Sigmoid colon (tissue), 6 donors: ENCODE measurements at regions not wholly inside any gene's neighbourhood (a gene's known extent, or its start where the extent isn't known, plus 50 kb on each side); places are given as distances from the start of the nearest gene placed in this dataset.

Experiments used
- DNase-seq: peaks from one replicate; pipeline ENCODE4 v3.0.0-alpha.2; 2019
- H3K27ac ChIP-seq, 4 donors: fragments of 200-600 bp; sonication (generic); one replicate each; pipeline ENCODE4 v1.5.1; 2016 to 2019; ENCODE audit warnings: mild to moderate bottlenecking in 1 of 4
- H3K27me3 ChIP-seq, 3 donors: fragments of 200-600 bp; sonication (generic); one replicate each; pipeline ENCODE4 v1.5.1; 2019; ENCODE audit warnings: mild to moderate bottlenecking in 1 of 3
- H3K36me3 ChIP-seq, 4 donors: fragments of 200-600 bp; sonication (generic); one replicate each; pipeline ENCODE4 v1.5.1; 2016 to 2019
- H3K4me1 ChIP-seq, 4 donors: fragments of 200-600 bp; sonication (generic); one replicate each; pipeline ENCODE4 v1.5.1; 2017 to 2019
- H3K4me3 ChIP-seq, 4 donors: fragments of 200-600 bp; sonication (generic); one replicate each; pipeline ENCODE4 v1.5.1; 2017 to 2019; ENCODE audit warnings: mild to moderate bottlenecking in 2 of 4, moderate library complexity in 1 of 4
- H3K9me3 ChIP-seq, 4 donors: fragments of 200-600 bp in 3 of 4; sonication (generic) in 3 of 4; one replicate each; pipeline versions ENCODE4 v1.5.1 to v1.6.1; 2013 to 2019
- CTCF ChIP-seq, 4 experiments: fragments of 450-650 bp in 3 of 4; fragments of 200-600 bp in 1 of 4; IDR thresholded peaks; one replicate each; pipeline ENCODE4 v1.5.1; 2016 to 2019; ENCODE audit warnings: antibody characterized with exemption in 4 of 4, mild to moderate bottlenecking in 3 of 4, moderate library complexity in 2 of 4
- EP300 ChIP-seq, 4 donors: sonication (generic); formaldehyde crosslinking; IDR thresholded peaks; one replicate each; pipeline ENCODE4 v1.6.1; 2017; ENCODE audit warnings: antibody characterized with exemption in 4 of 4
- POLR2A ChIP-seq, 2 donors: fragments of 450-650 bp; IDR thresholded peaks; one replicate each; pipeline ENCODE4 v1.6.1; 2016; ENCODE audit warnings: antibody characterized with exemption in 2 of 2, mild to moderate bottlenecking in 2 of 2, moderate library complexity in 2 of 2
- POLR2AphosphoS5 ChIP-seq, 4 donors: sonication (generic); formaldehyde crosslinking; IDR thresholded peaks; one replicate each; pipeline ENCODE4 v1.6.1; 2017; ENCODE audit warnings: antibody characterized with exemption in 4 of 4
- WGBS, 2 donors: extraction: QIAGEN DNeasy Blood & Tissue Kit; methylation state at CpG; one replicate each; pipeline ENCODE4 v1.1.7; 2013; 5-methylcytosine and 5-hydroxymethylcytosine counted together
- intact Hi-C: fragments of 100-400 bp; cut with DNase I; formaldehyde crosslinking; loops from one replicate; pipeline ENCODE4 v1.15.1; 2023
- donor health status: healthy with polysubstance abuse.
- donor health status: healthy.

DNA sequence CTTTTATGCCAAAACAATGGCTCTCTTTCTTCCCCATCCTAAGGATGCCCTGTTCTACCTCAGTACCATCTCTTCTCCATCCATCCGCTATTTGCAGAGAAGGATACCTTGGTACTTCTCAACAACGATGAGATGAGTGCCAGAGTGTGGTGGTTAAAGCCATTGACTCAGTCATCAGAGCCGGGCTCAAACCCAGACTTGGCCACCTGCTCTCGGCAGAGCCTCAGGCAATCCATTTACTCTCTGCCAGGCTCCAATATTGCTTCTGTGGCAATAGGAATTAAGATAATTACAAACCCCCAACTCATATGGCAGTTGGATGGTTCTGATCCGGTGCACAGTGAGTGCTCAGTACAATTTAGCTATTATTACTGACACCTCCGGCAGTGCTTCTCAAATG, 121.3 kb downstream of the PRLHR start:
- WGBS, 2 donors, result 90 to 94% methylated on average over 6 of the region's 6 CpGs
- intact Hi-C loops, result no loop called here

GRCh38 chr10:118473305-118473960, 122.0 kb downstream of the PRLHR start:
- Histone ChIP-seq H3K9me3 (no peaks in the 10 kb centered on the region), H3K4me3 (no peak overlapping the region), H3K27me3 (peaks cover 0 to 3% (median 0%) of the 10 kb centered on the region in 3 donors), H3K4me1 (no peaks in the 10 kb centered on the region), H3K27ac (no peak overlapping the region), H3K36me3 (no peaks in the 10 kb centered on the region)
- no peak for TF ChIP-seq CTCF (IDR thresholded peaks at IDR 0.05)
- no peak for TF ChIP-seq POLR2AphosphoS5 (IDR thresholded peaks at IDR 0.05)
- no peak for TF ChIP-seq POLR2A (IDR thresholded peaks at IDR 0.05)
- intact Hi-C loops, result no loop called here
- 59 to 62% methylated on average over 12 of the region's 12 CpGs for WGBS, 2 donors
- no peak for DNase-seq

More for the DNA sequence above, 121.3 kb downstream of the PRLHR start:
- Histone ChIP-seq H3K4me1 (no peaks in the 10 kb centered on the region), H3K4me3 (no peak overlapping the region), H3K36me3 (no peaks in the 10 kb centered on the region), H3K27me3 (no peaks in the 10 kb centered on the region), H3K9me3 (no peaks in the 10 kb centered on the region), H3K27ac (no peak overlapping the region)
- DNase-seq, result no peak
- TF ChIP-seq POLR2AphosphoS5 (IDR thresholded peaks at IDR 0.05), result no peak

- Histone ChIP-seq H3K4me3 (no peak overlapping the region), H3K4me1 (no peaks in the 10 kb centered on the region), H3K9me3 (no peaks in the 10 kb centered on the region), H3K27me3 (peaks cover 0 to 8% (median 0%) of the 10 kb centered on the region in 3 donors), H3K27ac (no peak overlapping the region), H3K36me3 (no peaks in the 10 kb centered on the region)
- intact Hi-C loops, result no loop called here
- TF ChIP-seq POLR2AphosphoS5 (IDR thresholded peaks at IDR 0.05) (no peak), EP300 (IDR thresholded peaks at IDR 0.05) (no peak), POLR2A (IDR thresholded peaks at IDR 0.05) (no peak), CTCF (IDR thresholded peaks at IDR 0.05) (no peak)
- 63 to 65% methylated on average over 12 of the region's 12 CpGs for WGBS, 2 donors
- no peak for DNase-seq
Observed at GRCh38 chr10:118472415-118473304, 122.8 kb downstream of the PRLHR start.

DNA sequence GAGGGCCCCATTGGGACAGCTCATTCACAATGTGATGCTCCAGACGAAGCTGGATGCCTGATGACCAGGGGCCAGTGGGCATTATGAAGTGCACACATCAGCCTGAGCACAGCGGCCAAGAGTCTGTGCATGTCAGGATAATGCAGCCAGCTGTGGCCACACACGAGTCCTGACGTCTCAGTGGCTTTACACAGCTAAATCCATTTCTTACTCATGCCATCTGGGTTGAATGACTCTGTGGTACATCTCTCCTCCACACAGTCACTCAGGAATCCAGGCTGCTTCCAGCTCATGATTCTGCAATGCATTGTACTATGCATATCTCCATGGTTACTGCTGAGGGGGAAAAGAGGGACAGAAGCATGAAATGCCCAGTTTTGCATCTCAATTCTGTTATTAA, 123.6 kb downstream of the PRLHR start:
- H3K27me3 ChIP-seq, result peaks cover 0 to 13% (median 0%) of the 10 kb centered on the region in 3 donors
- no peak for DNase-seq
- no peak overlapping the region for H3K27ac ChIP-seq
- intact Hi-C loops, result no loop called here
- no peak overlapping the region for H3K4me3 ChIP-seq
- H3K9me3 ChIP-seq, result no peaks in the 10 kb centered on the region
- H3K4me1 ChIP-seq, result no peaks in the 10 kb centered on the region
- H3K36me3 ChIP-seq, result no peaks in the 10 kb centered on the region
- WGBS, 2 donors, result 87 to 89% methylated on average over 4 of the region's 4 CpGs
- TF ChIP-seq POLR2AphosphoS5 (IDR thresholded peaks at IDR 0.05) (no peak), POLR2A (IDR thresholded peaks at IDR 0.05) (no peak), CTCF (IDR thresholded peaks at IDR 0.05) (no peak), EP300 (IDR thresholded peaks at IDR 0.05) (no peak)

- Histone ChIP-seq H3K27me3 (peaks cover 0 to 13% (median 0%) of the 10 kb centered on the region in 3 donors), H3K27ac (no peak overlapping the region), H3K4me1 (no peaks in the 10 kb centered on the region), H3K36me3 (no peaks in the 10 kb centered on the region), H3K9me3 (no peaks in the 10 kb centered on the region), H3K4me3 (no peak overlapping the region)
- no peak for TF ChIP-seq CTCF (IDR thresholded peaks at IDR 0.05)
- no peak for TF ChIP-seq POLR2AphosphoS5 (IDR thresholded peaks at IDR 0.05)
- no peak for TF ChIP-seq POLR2A (IDR thresholded peaks at IDR 0.05)
- no peak for TF ChIP-seq EP300 (IDR thresholded peaks at IDR 0.05)
- DNase-seq, result no peak
- 6 to 30% methylated on average over 1 of the region's 1 CpG for WGBS, 2 donors
- intact Hi-C loops, result no loop called here
Observed at GRCh38 chr10:118470470-118470869, 125.0 kb downstream of the PRLHR start.
